ENCODE measurements at regions not wholly inside any gene's neighbourhood (a gene's known extent, or its start where the extent isn't known, plus 50 kb on each side); places are given as distances from the start of the nearest gene placed in this dataset.

DNA sequence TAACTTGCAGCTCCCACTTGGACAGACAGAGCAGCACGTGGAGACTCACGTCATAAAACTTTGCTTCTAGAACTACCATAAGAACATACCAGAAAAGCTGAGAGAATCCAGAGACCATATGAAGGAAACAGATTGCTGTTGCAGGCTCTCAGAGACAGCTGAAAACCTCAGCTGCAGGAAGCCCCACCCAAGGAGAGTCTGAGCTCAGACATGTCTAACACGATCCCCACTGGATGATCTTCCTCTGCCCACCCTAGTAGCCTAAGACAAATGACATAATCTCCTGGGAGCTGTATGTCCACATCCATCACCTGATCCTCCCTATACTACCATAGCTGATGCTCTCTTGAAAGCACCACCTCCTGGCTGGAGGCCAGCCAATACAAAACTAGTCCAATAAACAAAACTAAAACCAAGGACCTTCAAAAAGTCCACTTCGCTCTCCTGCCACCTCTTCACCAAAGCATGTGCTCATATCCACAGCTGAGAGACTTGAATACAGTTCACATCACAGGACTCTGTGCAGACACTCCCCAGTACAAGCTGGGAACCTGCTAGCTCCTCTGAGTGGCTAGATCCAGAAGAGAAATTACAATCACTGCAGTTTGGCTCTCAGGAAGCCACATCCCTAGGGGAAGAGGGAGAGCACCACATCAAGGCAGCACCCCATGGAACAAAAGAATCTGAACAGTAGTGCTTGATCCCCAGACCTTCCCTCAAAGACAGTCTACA lies 257.4 kb downstream of the TRIM36 start:
- H4K20me1 ChIP-seq (ENCODE audit: low read depth), result no peaks in the 10 kb centered on the region
- H3K4me2 ChIP-seq, result no peak overlapping the region
- Mint-ChIP-seq H3K27ac (no peak overlapping the region), H3K36me3 (no peaks in the 10 kb centered on the region), H3K27me3 (ENCODE audit: insufficient read depth, low read depth) (no peaks in the 10 kb centered on the region), H3K4me3 (no peak overlapping the region), H3K4me1 (no peaks in the 10 kb centered on the region), H3K9me3 (no peaks in the 10 kb centered on the region)
- no peak overlapping the region for H3K9ac ChIP-seq
- H3K4me1 ChIP-seq, result no peaks in the 10 kb centered on the region
- no peaks in the 10 kb centered on the region for H3F3A ChIP-seq (ENCODE audit: low read depth)
- H3K27me3 ChIP-seq, result no peaks in the 10 kb centered on the region
- no peaks in the 10 kb centered on the region for H3K36me3 ChIP-seq
- no peaks in the 10 kb centered on the region for H3K9me3 ChIP-seq (ENCODE audit: low read depth)
- H3K79me2 ChIP-seq (ENCODE audit: low read depth), result no peaks in the 10 kb centered on the region
- H3K4me3 ChIP-seq, result no peak overlapping the region
- TF ChIP-seq, protein P1, sequence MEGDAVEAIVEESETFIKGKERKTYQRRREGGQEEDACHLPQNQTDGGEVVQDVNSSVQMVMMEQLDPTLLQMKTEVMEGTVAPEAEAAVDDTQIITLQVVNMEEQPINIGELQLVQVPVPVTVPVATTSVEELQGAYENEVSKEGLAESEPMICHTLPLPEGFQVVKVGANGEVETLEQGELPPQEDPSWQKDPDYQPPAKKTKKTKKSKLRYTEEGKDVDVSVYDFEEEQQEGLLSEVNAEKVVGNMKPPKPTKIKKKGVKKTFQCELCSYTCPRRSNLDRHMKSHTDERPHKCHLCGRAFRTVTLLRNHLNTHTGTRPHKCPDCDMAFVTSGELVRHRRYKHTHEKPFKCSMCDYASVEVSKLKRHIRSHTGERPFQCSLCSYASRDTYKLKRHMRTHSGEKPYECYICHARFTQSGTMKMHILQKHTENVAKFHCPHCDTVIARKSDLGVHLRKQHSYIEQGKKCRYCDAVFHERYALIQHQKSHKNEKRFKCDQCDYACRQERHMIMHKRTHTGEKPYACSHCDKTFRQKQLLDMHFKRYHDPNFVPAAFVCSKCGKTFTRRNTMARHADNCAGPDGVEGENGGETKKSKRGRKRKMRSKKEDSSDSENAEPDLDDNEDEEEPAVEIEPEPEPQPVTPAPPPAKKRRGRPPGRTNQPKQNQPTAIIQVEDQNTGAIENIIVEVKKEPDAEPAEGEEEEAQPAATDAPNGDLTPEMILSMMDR (IDR thresholded peaks at IDR 0.05), result no peak
- TF ChIP-seq EZH2 (IDR thresholded peaks at IDR 0.05), result no peak
- TF ChIP-seq EZH2phosphoT487 (IDR thresholded peaks at IDR 0.05), result no peak
- H3K27ac ChIP-seq, result no peak overlapping the region
- no peak for DNase-seq (ENCODE audit: low spot score)
- no peak overlapping the region for H2AFZ ChIP-seq (replicated peaks)

- H3K4me1 ChIP-seq, result no peaks in the 10 kb centered on the region
- H3K27ac Mint-ChIP-seq, result no peak overlapping the region
- H3K9me3 Mint-ChIP-seq, result peaks cover 3% of the 10 kb centered on the region
- H3K4me3 ChIP-seq, result no peak overlapping the region
- H3K27me3 Mint-ChIP-seq (ENCODE audit: insufficient read depth, low read depth), result no peaks in the 10 kb centered on the region
- H3K36me3 ChIP-seq, result no peaks in the 10 kb centered on the region
- no peak overlapping the region for H3K27ac ChIP-seq
- no peak overlapping the region for H2AFZ ChIP-seq (replicated peaks)
- H3K4me2 ChIP-seq, result no peak overlapping the region
- TF ChIP-seq EZH2 (IDR thresholded peaks at IDR 0.05) (no peak), EZH2phosphoT487 (IDR thresholded peaks at IDR 0.05) (no peak)
- TF ChIP-seq, protein P1 (IDR thresholded peaks at IDR 0.05), result no peak
- H3K9me3 ChIP-seq (ENCODE audit: low read depth), result no peaks in the 10 kb centered on the region
- H3K4me3 Mint-ChIP-seq, result no peak overlapping the region
- no peaks in the 10 kb centered on the region for H3F3A ChIP-seq (ENCODE audit: low read depth)
- H3K27me3 ChIP-seq, result no peaks in the 10 kb centered on the region
- no peak overlapping the region for H3K9ac ChIP-seq
- H4K20me1 ChIP-seq (ENCODE audit: low read depth), result no peaks in the 10 kb centered on the region
- no peaks in the 10 kb centered on the region for H3K4me1 Mint-ChIP-seq
- DNase-seq (ENCODE audit: low spot score), result no peak
- no peaks in the 10 kb centered on the region for H3K79me2 ChIP-seq (ENCODE audit: low read depth)
- no peaks in the 10 kb centered on the region for H3K36me3 Mint-ChIP-seq
Observed at GRCh38 chr5:114910727-114911126, 259.0 kb downstream of the TRIM36 start.

DNA sequence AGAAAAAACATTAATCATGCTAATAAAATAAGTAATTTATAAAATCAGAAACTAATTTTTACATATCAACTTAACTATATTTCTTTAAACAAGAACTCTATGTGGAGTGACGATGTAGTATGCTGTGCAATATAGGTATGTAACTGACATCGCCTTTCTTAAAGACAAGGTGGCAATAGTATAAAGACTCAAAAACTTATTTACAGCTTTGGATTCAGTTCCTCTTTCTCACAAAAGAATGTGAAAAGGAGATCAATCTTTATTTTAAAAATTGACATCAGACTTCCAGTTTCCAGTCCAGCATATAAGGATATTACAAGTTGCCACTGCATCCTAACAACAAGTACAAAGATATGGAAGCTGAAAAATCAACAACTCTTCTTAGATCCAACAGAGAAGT lies 260.3 kb downstream of the TRIM36 start:
- Histone ChIP-seq H3K4me2 (no peak overlapping the region), H2AFZ (replicated peaks) (no peak overlapping the region), H3K36me3 (no peaks in the 10 kb centered on the region), H3K9ac (no peak overlapping the region), H3K4me1 (no peaks in the 10 kb centered on the region), H3K4me3 (no peak overlapping the region), H3K27me3 (no peaks in the 10 kb centered on the region), H3K9me3 (ENCODE audit: low read depth) (no peaks in the 10 kb centered on the region), H3F3A (ENCODE audit: low read depth) (no peaks in the 10 kb centered on the region), H4K20me1 (ENCODE audit: low read depth) (no peaks in the 10 kb centered on the region), H3K27ac (no peak overlapping the region), H3K79me2 (ENCODE audit: low read depth) (no peaks in the 10 kb centered on the region)
- DNase-seq (ENCODE audit: low spot score), result no peak
- TF ChIP-seq, protein P1 (IDR thresholded peaks at IDR 0.05), result no peak
- TF ChIP-seq EZH2 (IDR thresholded peaks at IDR 0.05) (no peak), EZH2phosphoT487 (IDR thresholded peaks at IDR 0.05) (no peak)
- no peaks in the 10 kb centered on the region for H3K27me3 Mint-ChIP-seq (ENCODE audit: insufficient read depth, low read depth)
- peaks cover 3% of the 10 kb centered on the region for H3K9me3 Mint-ChIP-seq
- no peaks in the 10 kb centered on the region for H3K4me1 Mint-ChIP-seq
- no peak overlapping the region for H3K27ac Mint-ChIP-seq
- H3K4me3 Mint-ChIP-seq, result no peak overlapping the region
- no peaks in the 10 kb centered on the region for H3K36me3 Mint-ChIP-seq
